Heart left ventricle (tissue), 13 donors: ENCODE measurements at regions not wholly inside any gene's neighbourhood (a gene's known extent, or its start where the extent isn't known, plus 50 kb on each side); places are given as distances from the start of the nearest gene placed in this dataset.

Experiments used
- POLR2A ChIP-seq, 2 donors: fragments of 450-650 bp; IDR thresholded peaks; one replicate each; pipeline ENCODE4 v1.6.1; 2017; ENCODE audit warnings: antibody characterized with exemption in 2 of 2, mild to moderate bottlenecking in 2 of 2, moderate library complexity in 2 of 2
- TF ChIP-seq, protein P1 (sequence below), 12 donors: fragments of 200-600 bp; sonication (generic) in 4 of 12; IDR thresholded peaks; one replicate each; pipeline versions ENCODE4 v1.5.0 to v1.8.0; 2018 to 2022; ENCODE audit warnings: antibody characterized with exemption in 12 of 12, mild to moderate bottlenecking in 5 of 12
- donor health status: ischemic (EF 13 %, LVEDD 7.1; RV severe dilation, severe dysfunction).
- donor health status: DM: no; HTN: yes; CAD: no.
- donor health status: DM: no; HTN: no; CAD: no.
- donor health status: ischemic (EF 25% LVEDD 6.9; RV normal size, moderate dysfunction).
- donor health status: ischemic (EF 25% LVEDD 5.7; RV mildly dilated, moderate dysfunction).
- donor health status: ischemic (EF 35%, LVEDD 5.7; RV mildly dilated, moderate dysfunction).
- donor health status: nonischemic (EF 11% LVEDD 7.7; RV severe dilation, severe dysfunction).
- donor health status: DM: yes; HTN: yes; CAD: no.
- donor health status: PGD.
- donor health status: ischemic (EF 29% LVEDD 5.4; RV normal size, mild dysfunction).
- donor health status: nonischemic (EF 23%, LVEDD 6.1; RV moderate dilation, normal function).

DNA sequence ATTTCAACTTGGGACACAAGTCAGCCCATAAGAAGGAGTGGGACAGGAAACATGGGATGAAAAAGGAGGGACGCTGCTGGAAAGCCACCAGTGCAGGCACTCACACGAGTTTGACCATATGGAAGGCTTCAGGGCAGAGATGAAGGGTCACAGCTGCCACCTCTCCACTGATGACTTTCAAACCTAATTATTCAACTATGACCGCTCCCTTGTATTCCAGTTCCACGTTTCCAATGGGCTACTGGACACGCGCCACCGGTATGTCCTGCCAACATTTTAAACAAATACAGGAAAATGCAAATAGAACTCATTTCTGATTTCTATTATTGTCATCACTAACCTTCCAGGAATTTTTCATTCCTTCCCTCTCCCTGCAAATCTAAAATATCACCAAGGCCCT lies 134.7 kb downstream of the SLC1A3 start:
- TF ChIP-seq POLR2A (IDR thresholded peaks at IDR 0.05), result no peak
- TF ChIP-seq, protein P1, sequence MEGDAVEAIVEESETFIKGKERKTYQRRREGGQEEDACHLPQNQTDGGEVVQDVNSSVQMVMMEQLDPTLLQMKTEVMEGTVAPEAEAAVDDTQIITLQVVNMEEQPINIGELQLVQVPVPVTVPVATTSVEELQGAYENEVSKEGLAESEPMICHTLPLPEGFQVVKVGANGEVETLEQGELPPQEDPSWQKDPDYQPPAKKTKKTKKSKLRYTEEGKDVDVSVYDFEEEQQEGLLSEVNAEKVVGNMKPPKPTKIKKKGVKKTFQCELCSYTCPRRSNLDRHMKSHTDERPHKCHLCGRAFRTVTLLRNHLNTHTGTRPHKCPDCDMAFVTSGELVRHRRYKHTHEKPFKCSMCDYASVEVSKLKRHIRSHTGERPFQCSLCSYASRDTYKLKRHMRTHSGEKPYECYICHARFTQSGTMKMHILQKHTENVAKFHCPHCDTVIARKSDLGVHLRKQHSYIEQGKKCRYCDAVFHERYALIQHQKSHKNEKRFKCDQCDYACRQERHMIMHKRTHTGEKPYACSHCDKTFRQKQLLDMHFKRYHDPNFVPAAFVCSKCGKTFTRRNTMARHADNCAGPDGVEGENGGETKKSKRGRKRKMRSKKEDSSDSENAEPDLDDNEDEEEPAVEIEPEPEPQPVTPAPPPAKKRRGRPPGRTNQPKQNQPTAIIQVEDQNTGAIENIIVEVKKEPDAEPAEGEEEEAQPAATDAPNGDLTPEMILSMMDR (IDR thresholded peaks at IDR 0.05), result no peak
